ENCODE measurements at regions not wholly inside any gene's neighbourhood (a gene's known extent, or its start where the extent isn't known, plus 50 kb on each side); places are given as distances from the start of the nearest gene placed in this dataset.

DNA sequence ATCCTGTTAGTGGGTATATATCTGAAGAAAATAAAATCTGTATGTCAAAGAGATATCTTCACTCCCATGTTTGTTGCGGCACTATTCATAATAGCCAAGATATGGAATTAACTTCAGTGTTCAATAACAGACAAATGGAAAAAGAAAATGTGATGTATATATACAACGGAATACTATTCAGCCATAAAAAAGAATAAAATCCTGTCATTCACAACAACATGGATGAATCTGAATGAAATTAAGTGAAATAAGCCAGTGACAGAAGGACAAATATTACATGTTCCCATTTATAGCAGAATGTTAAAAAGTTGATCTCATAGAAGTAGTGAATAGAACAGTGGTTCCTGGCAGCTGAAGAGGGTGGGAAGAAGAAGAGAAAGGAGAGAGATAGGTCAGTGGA, 239.1 kb upstream of the RUNX1 start:
- H4K8ac ChIP-seq (replicated peaks; ENCODE audit: insufficient read length, low read depth, low read length): no peak overlapping the region
- no peak overlapping the region for H2BK20ac ChIP-seq (ENCODE audit: low read depth, low read length, poor library complexity, severe bottlenecking)
- no peaks in the 10 kb centered on the region for H3K79me2 ChIP-seq (ENCODE audit: insufficient read depth, low read length)
- no peaks in the 10 kb centered on the region for H3K27me3 ChIP-seq (ENCODE audit: insufficient read depth, low read length)
- WGBS (ENCODE audit: extremely low coverage, insufficient read length, low lambda C conversion rate): no CpG with 5 or more reads among the region's 2 CpGs
- Mint-ChIP-seq H3K9me3 (peaks cover 18 to 19% of the 10 kb centered on the region in 2 experiments), H3K4me3 (no peak overlapping the region), H3K36me3 (ENCODE audit: insufficient read depth in 1 of 3, low read depth in 3 of 3) (peaks cover 2 to 14% (median 6%) of the 10 kb centered on the region in 3 experiments; a peak in 4 of 7 replicates), H3K4me1 (no peaks in the 10 kb centered on the region), H3K27me3 (ENCODE audit: low read depth) (no peaks in the 10 kb centered on the region), H3K27ac (no peak overlapping the region)
- no peak overlapping the region for H2AK5ac ChIP-seq (ENCODE audit: insufficient read length, low read length)
- H2BK5ac ChIP-seq (ENCODE audit: insufficient read length, low read length): no peak overlapping the region
- H3K27ac ChIP-seq (ENCODE audit: insufficient read length, low read depth, low read length): no peak overlapping the region
- no peaks in the 10 kb centered on the region for H3K23me2 ChIP-seq (ENCODE audit: insufficient read length, low read depth, low read length, poor library complexity, severe bottlenecking)
- H3K18ac ChIP-seq (ENCODE audit: insufficient read length, low read depth, low read length): no peak overlapping the region
- no peak overlapping the region for H2BK120ac ChIP-seq (ENCODE audit: low read depth, low read length, poor library complexity, severe bottlenecking)
- no peak overlapping the region for H2BK15ac ChIP-seq (ENCODE audit: low read depth, low read length)
- DNase-seq: no peak
- H4K5ac ChIP-seq (ENCODE audit: insufficient read length, low read depth, low read length): no peak overlapping the region
- no peaks in the 10 kb centered on the region for H3K4me1 ChIP-seq (ENCODE audit: insufficient read depth, low read length)
- H2AFZ ChIP-seq (ENCODE audit: low read length): no peak overlapping the region
- H3K9me3 ChIP-seq (ENCODE audit: control insufficient read depth, low read depth, low read length): no peaks in the 10 kb centered on the region
- H4K91ac ChIP-seq (ENCODE audit: insufficient read length, low read depth, low read length): no peak overlapping the region
- H3K79me1 ChIP-seq (ENCODE audit: insufficient read depth, low read depth, low read length, poor library complexity, severe bottlenecking): no peaks in the 10 kb centered on the region
- H3K23ac ChIP-seq (ENCODE audit: insufficient read length, low read depth, low read length): no peak overlapping the region
- H3K4ac ChIP-seq (ENCODE audit: low read depth, low read length): no peak overlapping the region
- no peak overlapping the region for H3K4me2 ChIP-seq (ENCODE audit: insufficient read depth, insufficient read length, low read length)
- no peak overlapping the region for H2BK12ac ChIP-seq (ENCODE audit: insufficient read length, low read depth, low read length)
- no peak overlapping the region for H3T11ph ChIP-seq (ENCODE audit: low read length)
- H3K9ac ChIP-seq (ENCODE audit: extremely low read depth, insufficient read length, low read length): no peak overlapping the region
- H4K20me1 ChIP-seq (ENCODE audit: control insufficient read depth, insufficient read depth, insufficient read length): no peaks in the 10 kb centered on the region
- TF ChIP-seq, protein P1, sequence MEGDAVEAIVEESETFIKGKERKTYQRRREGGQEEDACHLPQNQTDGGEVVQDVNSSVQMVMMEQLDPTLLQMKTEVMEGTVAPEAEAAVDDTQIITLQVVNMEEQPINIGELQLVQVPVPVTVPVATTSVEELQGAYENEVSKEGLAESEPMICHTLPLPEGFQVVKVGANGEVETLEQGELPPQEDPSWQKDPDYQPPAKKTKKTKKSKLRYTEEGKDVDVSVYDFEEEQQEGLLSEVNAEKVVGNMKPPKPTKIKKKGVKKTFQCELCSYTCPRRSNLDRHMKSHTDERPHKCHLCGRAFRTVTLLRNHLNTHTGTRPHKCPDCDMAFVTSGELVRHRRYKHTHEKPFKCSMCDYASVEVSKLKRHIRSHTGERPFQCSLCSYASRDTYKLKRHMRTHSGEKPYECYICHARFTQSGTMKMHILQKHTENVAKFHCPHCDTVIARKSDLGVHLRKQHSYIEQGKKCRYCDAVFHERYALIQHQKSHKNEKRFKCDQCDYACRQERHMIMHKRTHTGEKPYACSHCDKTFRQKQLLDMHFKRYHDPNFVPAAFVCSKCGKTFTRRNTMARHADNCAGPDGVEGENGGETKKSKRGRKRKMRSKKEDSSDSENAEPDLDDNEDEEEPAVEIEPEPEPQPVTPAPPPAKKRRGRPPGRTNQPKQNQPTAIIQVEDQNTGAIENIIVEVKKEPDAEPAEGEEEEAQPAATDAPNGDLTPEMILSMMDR (conservative IDR thresholded peaks at IDR 0.05): no peak
- no peak overlapping the region for H3K56ac ChIP-seq (ENCODE audit: insufficient read length, low read depth, low read length)
- no peak overlapping the region for H3K14ac ChIP-seq (ENCODE audit: insufficient read depth, low read length)

All from H9 (cell line).